GM21447 (cell line): ENCODE measurements at regions not wholly inside any gene's neighbourhood (a gene's known extent, or its start where the extent isn't known, plus 50 kb on each side); places are given as distances from the start of the nearest gene placed in this dataset.
"Not testable (repeated sequence)": the region's sequence is repeated elsewhere in the genome, so short reads cannot be mapped to it uniquely, and the experiment has no call there.

ENCODE experiments used
- ATAC-seq: cut with Tn5 transposase; IDR thresholded peaks from one replicate; pipeline ENCODE4 v1.9.1; 2021; ENCODE audit not compliant: unreplicated experiment

- ATAC-seq = no peak
Observed at GRCh38 chr3:145079436-145079835, 1081.5 kb downstream of the PLOD2 start.

GRCh38 chr3:145087038-145087437 is 1073.9 kb downstream of the PLOD2 start:
- ATAC-seq = no peak

- peak; percentile 62 for ATAC-seq
Observed at GRCh38 chr3:145088917-145089316, 1072.1 kb downstream of the PLOD2 start.

GRCh38 chr3:145089337-145089736 is 1071.6 kb downstream of the PLOD2 start:
- no peak for ATAC-seq

GRCh38 chr3:145094355-145094941 is 1066.5 kb downstream of the PLOD2 start:
- ATAC-seq = peak; percentile 87

- ATAC-seq = not testable (repeated sequence)
Observed at GRCh38 chr3:145111141-145111540, 1049.8 kb downstream of the PLOD2 start.

- ATAC-seq = no peak
Observed at GRCh38 chr3:145116769-145117168, 1044.2 kb downstream of the PLOD2 start.

- peak; percentile 66 for ATAC-seq
Observed at GRCh38 chr3:145118303-145118702, 1042.7 kb downstream of the PLOD2 start.

- no peak for ATAC-seq
Observed at GRCh38 chr3:145124900-145125678, 1035.9 kb downstream of the PLOD2 start.

- no peak for ATAC-seq
Observed at GRCh38 chr3:145133281-145133680, 1027.7 kb downstream of the PLOD2 start.

GRCh38 chr3:145134738-145135137 is 1026.2 kb downstream of the PLOD2 start:
- ATAC-seq = no peak

- no peak for ATAC-seq
Observed at GRCh38 chr3:145144361-145144760, 1016.6 kb downstream of the PLOD2 start.

GRCh38 chr3:145145461-145145860 is 1015.5 kb downstream of the PLOD2 start:
- ATAC-seq = no peak

GRCh38 chr3:145159640-145160039 is 1001.3 kb downstream of the PLOD2 start:
- ATAC-seq = no peak

- no peak for ATAC-seq
Observed at GRCh38 chr3:145170121-145170520, 990.9 kb downstream of the PLOD2 start.

GRCh38 chr3:145175626-145176025 is 985.4 kb downstream of the PLOD2 start:
- no peak for ATAC-seq

GRCh38 chr3:145176907-145177306 is 984.1 kb downstream of the PLOD2 start:
- ATAC-seq = no peak

GRCh38 chr3:145177828-145178227 is 983.2 kb downstream of the PLOD2 start:
- ATAC-seq = no peak

- ATAC-seq = no peak
Observed at GRCh38 chr3:145182196-145182911, 978.6 kb downstream of the PLOD2 start.

- ATAC-seq = no peak
Observed at GRCh38 chr3:145183261-145183660, 977.7 kb downstream of the PLOD2 start.

GRCh38 chr3:145188079-145188770 is 972.8 kb downstream of the PLOD2 start:
- ATAC-seq = no peak
